GM23338 (cell line): ENCODE measurements at regions not wholly inside any gene's neighbourhood (a gene's known extent, or its start where the extent isn't known, plus 50 kb on each side); places are given as distances from the start of the nearest gene placed in this dataset.

Source experiments
- ATAC-seq: fragments of 200-7000 bp; cut with Tn5 transposase; 3 replicates; pipeline ENCODE4 v1.9.1; 2020
- DNase-seq: peaks from one replicate; pipeline ENCODE4 v3.0.0-alpha.2; 2015; ENCODE audit warnings: low spot score
- H2AFZ ChIP-seq: fragments of 200-600 bp; sonication (generic); 2 replicates; pipeline ENCODE4 v1.8.0; 2016; ENCODE audit warnings: antibody characterized with exemption, mild to moderate bottlenecking, moderate library complexity
- H3F3A ChIP-seq: fragments of 200-600 bp; sonication (generic); replicated peaks from 2 replicates; pipeline ENCODE4 v1.8.0; 2017; ENCODE audit warnings: antibody characterized with exemption, mixed run types, low read depth
- H3K27ac ChIP-seq: fragments of 200-600 bp; sonication (generic); 2 replicates; pipeline ENCODE4 v1.6.1; 2016; ENCODE audit warnings: low read depth
- H3K27me3 ChIP-seq: fragments of 200-600 bp; sonication (generic); 2 replicates; pipeline ENCODE4 v1.8.0; 2016; ENCODE audit warnings: mild to moderate bottlenecking, mixed run types, moderate library complexity; ENCODE audit not compliant: insufficient read depth
- H3K36me3 ChIP-seq: fragments of 200-600 bp; sonication (generic); 2 replicates; pipeline ENCODE4 v1.8.0; 2016; ENCODE audit warnings: mild to moderate bottlenecking; ENCODE audit not compliant: insufficient read depth
- H3K4me1 ChIP-seq: fragments of 200-600 bp; sonication (generic); 2 replicates; pipeline ENCODE4 v1.8.0; 2016; ENCODE audit warnings: mild to moderate bottlenecking, moderate library complexity; ENCODE audit not compliant: insufficient read depth
- H3K4me2 ChIP-seq: fragments of 200-600 bp; sonication (generic); 2 replicates; pipeline ENCODE4 v1.7.1; 2017; ENCODE audit warnings: mixed run types
- H3K4me3 ChIP-seq: fragments of 200-600 bp; sonication (generic); 2 replicates; pipeline ENCODE4 v1.6.1; 2016; ENCODE audit warnings: mixed run types
- H3K79me2 ChIP-seq: fragments of 200-600 bp; sonication (generic); replicated peaks from 2 replicates; pipeline ENCODE4 v1.8.0; 2017; ENCODE audit warnings: mild to moderate bottlenecking; ENCODE audit not compliant: insufficient read depth
- H3K9me2 ChIP-seq: fragments of 200-600 bp; sonication (generic); 2 replicates; pipeline ENCODE4 v1.8.0; 2017; ENCODE audit not compliant: insufficient read depth
- H4K20me1 ChIP-seq: fragments of 200-600 bp; sonication (generic); replicated peaks from 2 replicates; pipeline ENCODE4 v1.8.0; 2017; ENCODE audit warnings: mild to moderate bottlenecking; ENCODE audit not compliant: insufficient read depth
- H3K27ac Mint-ChIP-seq: 2 replicates; pipeline ENCODE4 v1.8.0; 2020; ENCODE audit warnings: inconsistent platforms, mild to moderate bottlenecking, moderate library complexity, mixed read lengths
- H3K27me3 Mint-ChIP-seq: 3 replicates; pipeline ENCODE4 v1.8.0; 2022; ENCODE audit warnings: low read depth, mild to moderate bottlenecking, moderate library complexity, mixed read lengths, inconsistent platforms; ENCODE audit not compliant: insufficient read depth, poor library complexity
- H3K36me3 Mint-ChIP-seq: 3 replicates; pipeline ENCODE4 v1.8.0; 2021; ENCODE audit warnings: low read depth, mild to moderate bottlenecking, inconsistent platforms, moderate library complexity, mixed read lengths
- H3K4me1 Mint-ChIP-seq: 3 replicates; pipeline ENCODE4 v1.8.0; 2020; ENCODE audit warnings: mild to moderate bottlenecking, inconsistent platforms, mixed read lengths
- H3K4me3 Mint-ChIP-seq: 3 replicates; pipeline ENCODE4 v1.8.0; 2021; ENCODE audit warnings: moderate library complexity, mild to moderate bottlenecking, inconsistent platforms, mixed read lengths
- H3K9me3 Mint-ChIP-seq: 3 replicates; pipeline ENCODE4 v1.8.0; 2020; ENCODE audit warnings: moderate library complexity, mild to moderate bottlenecking, inconsistent platforms, mixed read lengths
- CTCF ChIP-seq, 2 experiments: fragments of 200-600 bp in 1 of 2; sonication (generic) in 1 of 2; conservative IDR thresholded peaks; 2 replicates each; pipeline versions ENCODE4 v1.5.1 to v1.6.1; 2016 to 2017; ENCODE audit warnings: antibody characterized with exemption in 2 of 2, low read depth in 2 of 2, mild to moderate bottlenecking in 2 of 2, moderate library complexity in 1 of 2
- ETS1 ChIP-seq: IDR thresholded peaks from 2 replicates; pipeline ENCODE4 v1.6.1; 2016; ENCODE audit warnings: antibody characterized with exemption
- NANOG ChIP-seq: IDR thresholded peaks from 2 replicates; pipeline ENCODE4 v1.6.1; 2016; ENCODE audit warnings: antibody characterized with exemption, borderline replicate concordance
- POLR2AphosphoS5 ChIP-seq: IDR thresholded peaks from 2 replicates; pipeline ENCODE4 v1.6.1; 2016; ENCODE audit warnings: antibody characterized with exemption, low read depth
- REST ChIP-seq: IDR thresholded peaks from one replicate; pipeline ENCODE4 v1.6.1; 2018; ENCODE audit warnings: antibody characterized with exemption; ENCODE audit not compliant: unreplicated experiment
- STAT1 ChIP-seq: IDR thresholded peaks from one replicate; pipeline ENCODE4 v1.6.1; 2016; ENCODE audit warnings: antibody characterized with exemption; ENCODE audit not compliant: unreplicated experiment
- ZNF114 ChIP-seq: fragments of 250-450 bp; sonication (Bioruptor Pico); IDR thresholded peaks from 2 replicates; pipeline ENCODE4 v1.5.0; 2020; ENCODE audit warnings: mild to moderate bottlenecking, moderate library complexity
- ZNF331 ChIP-seq: fragments of 250-450 bp; sonication (Bioruptor Pico); IDR thresholded peaks from 2 replicates; pipeline ENCODE4 v1.5.0; 2020; ENCODE audit warnings: low read depth, mild to moderate bottlenecking, moderate library complexity
- ZNF462 ChIP-seq: fragments of 250-450 bp; sonication (Bioruptor Pico); IDR thresholded peaks from 2 replicates; pipeline ENCODE4 v1.5.0; 2020; ENCODE audit warnings: mild to moderate bottlenecking, moderate library complexity

- ATAC-seq = no peak
- no peak for TF ChIP-seq ZNF331
- TF ChIP-seq ZNF462 (CRISPR knock-in tag) = no peak
- no peak for TF ChIP-seq ZNF114
- TF ChIP-seq POLR2AphosphoS5 = no peak
- H3K4me1 ChIP-seq = no peaks in the 10 kb centered on the region
- no peaks in the 10 kb centered on the region for H3F3A ChIP-seq
- Mint-ChIP-seq H3K36me3 (no peaks in the 10 kb centered on the region), H3K4me1 (no peaks in the 10 kb centered on the region), H3K27ac (no peak overlapping the region), H3K27me3 (no peaks in the 10 kb centered on the region), H3K9me3 (no peaks in the 10 kb centered on the region), H3K4me3 (no peak overlapping the region)
- no peak for DNase-seq
- no peak overlapping the region for H2AFZ ChIP-seq
- H3K36me3 ChIP-seq = no peaks in the 10 kb centered on the region
- no peak overlapping the region for H3K4me2 ChIP-seq
- H3K4me3 ChIP-seq = no peak overlapping the region
- H3K27ac ChIP-seq = no peak overlapping the region
- no peaks in the 10 kb centered on the region for H4K20me1 ChIP-seq
- H3K9me2 ChIP-seq = no peaks in the 10 kb centered on the region
- no peaks in the 10 kb centered on the region for H3K27me3 ChIP-seq
- H3K79me2 ChIP-seq = no peaks in the 10 kb centered on the region
These were observed 628.3 kb upstream of the CHORDC1 start for GRCh38 chr11:90851196-90851595.

GRCh38 chr11:90849312-90849711, 626.5 kb upstream of the CHORDC1 start:
- Mint-ChIP-seq H3K27me3 (no peaks in the 10 kb centered on the region), H3K4me3 (no peak overlapping the region), H3K4me1 (no peaks in the 10 kb centered on the region), H3K36me3 (no peaks in the 10 kb centered on the region), H3K9me3 (no peaks in the 10 kb centered on the region), H3K27ac (no peak overlapping the region)
- no peaks in the 10 kb centered on the region for H4K20me1 ChIP-seq
- TF ChIP-seq STAT1 (no peak), POLR2AphosphoS5 (no peak), REST (no peak), CTCF (conservative IDR thresholded peaks at IDR 0.05; ENCODE audit: low read depth in 2 of 2) (no peak), ETS1 (no peak), NANOG (no peak), ZNF331 (no peak), ZNF114 (no peak)
- no peaks in the 10 kb centered on the region for H3K4me1 ChIP-seq
- no peak overlapping the region for H2AFZ ChIP-seq
- no peaks in the 10 kb centered on the region for H3K9me2 ChIP-seq
- no peak overlapping the region for H3K4me3 ChIP-seq
- H3K36me3 ChIP-seq = no peaks in the 10 kb centered on the region
- no peaks in the 10 kb centered on the region for H3F3A ChIP-seq
- H3K27ac ChIP-seq = no peak overlapping the region
- ATAC-seq (no peak), DNase-seq (no peak)
- no peak overlapping the region for H3K4me2 ChIP-seq
- H3K27me3 ChIP-seq = no peaks in the 10 kb centered on the region
- H3K79me2 ChIP-seq = no peaks in the 10 kb centered on the region
